Activated naive CD8-positive, alpha-beta T cell treated with anti-CD3 and anti-CD28 coated beads for 36 hours (primary cell): ENCODE measurements at regions not wholly inside any gene's neighbourhood (a gene's known extent, or its start where the extent isn't known, plus 50 kb on each side); places are given as distances from the start of the nearest gene placed in this dataset.

Experiments used
- DNase-seq: peaks from one replicate; pipeline ENCODE4 v3.0.0; 2021
- H3K27ac Mint-ChIP-seq: one replicate; pipeline ENCODE4 v1.8.0; 2022; ENCODE audit warnings: mild to moderate bottlenecking, moderate library complexity, mixed read lengths
- H3K27me3 Mint-ChIP-seq: one replicate; pipeline ENCODE4 v1.8.0; 2022; ENCODE audit warnings: mild to moderate bottlenecking, mixed read lengths
- H3K36me3 Mint-ChIP-seq: one replicate; pipeline ENCODE4 v1.8.0; 2021; ENCODE audit warnings: mild to moderate bottlenecking, mixed read lengths
- H3K4me1 Mint-ChIP-seq: one replicate; pipeline ENCODE4 v1.8.0; 2021; ENCODE audit warnings: mixed read lengths
- H3K4me3 Mint-ChIP-seq: one replicate; pipeline ENCODE4 v1.8.0; 2022; ENCODE audit warnings: mild to moderate bottlenecking, moderate library complexity, mixed read lengths
- H3K9me3 Mint-ChIP-seq: one replicate; pipeline ENCODE4 v1.8.0; 2022; ENCODE audit warnings: mixed read lengths

- Mint-ChIP-seq H3K27me3 (no peaks in the 10 kb centered on the region), H3K36me3 (no peaks in the 10 kb centered on the region), H3K27ac (no peak overlapping the region), H3K9me3 (no peaks in the 10 kb centered on the region), H3K4me1 (no peaks in the 10 kb centered on the region), H3K4me3 (no peak overlapping the region)
- DNase-seq = no peak
Measured at GRCh38 chr2:15832030-15832709, 108.2 kb upstream of the MYCN start.

GRCh38 chr2:15832849-15833680 lies 107.3 kb upstream of the MYCN start:
- Mint-ChIP-seq H3K27ac (no peak overlapping the region), H3K4me1 (no peaks in the 10 kb centered on the region), H3K36me3 (no peaks in the 10 kb centered on the region), H3K27me3 (no peaks in the 10 kb centered on the region), H3K9me3 (no peaks in the 10 kb centered on the region), H3K4me3 (no peak overlapping the region)
- DNase-seq = no peak

GRCh38 chr2:15833731-15834130 lies 106.6 kb upstream of the MYCN start:
- Mint-ChIP-seq H3K36me3 (no peaks in the 10 kb centered on the region), H3K4me3 (no peak overlapping the region), H3K27ac (no peak overlapping the region), H3K27me3 (no peaks in the 10 kb centered on the region), H3K4me1 (no peaks in the 10 kb centered on the region), H3K9me3 (no peaks in the 10 kb centered on the region)
- DNase-seq = no peak

- Mint-ChIP-seq H3K4me3 (no peak overlapping the region), H3K27ac (no peak overlapping the region), H3K27me3 (no peaks in the 10 kb centered on the region), H3K36me3 (no peaks in the 10 kb centered on the region), H3K4me1 (no peaks in the 10 kb centered on the region), H3K9me3 (no peaks in the 10 kb centered on the region)
- no peak for DNase-seq
Measured at GRCh38 chr2:15834381-15835031, 105.8 kb upstream of the MYCN start.

- DNase-seq = no peak
Measured at GRCh38 chr2:15835991-15836688, 104.2 kb upstream of the MYCN start.

GRCh38 chr2:15836689-15837610 lies 103.4 kb upstream of the MYCN start:
- H3K4me3 Mint-ChIP-seq = no peak overlapping the region
- no peak overlapping the region for H3K27ac Mint-ChIP-seq
- DNase-seq = no peak
- H3K27me3 Mint-ChIP-seq = no peaks in the 10 kb centered on the region
- H3K36me3 Mint-ChIP-seq = no peaks in the 10 kb centered on the region
- H3K4me1 Mint-ChIP-seq = no peaks in the 10 kb centered on the region
- H3K9me3 Mint-ChIP-seq = no peaks in the 10 kb centered on the region

More at GRCh38 chr2:15835991-15836688, 104.2 kb upstream of the MYCN start:
- Mint-ChIP-seq H3K27me3 (no peaks in the 10 kb centered on the region), H3K4me3 (no peak overlapping the region), H3K9me3 (no peaks in the 10 kb centered on the region), H3K27ac (no peak overlapping the region), H3K36me3 (no peaks in the 10 kb centered on the region), H3K4me1 (no peaks in the 10 kb centered on the region)

GRCh38 chr2:15838481-15839090 lies 101.8 kb upstream of the MYCN start:
- Mint-ChIP-seq H3K36me3 (no peaks in the 10 kb centered on the region), H3K27me3 (no peaks in the 10 kb centered on the region), H3K27ac (no peak overlapping the region), H3K4me3 (no peak overlapping the region), H3K4me1 (no peaks in the 10 kb centered on the region), H3K9me3 (no peaks in the 10 kb centered on the region)
- DNase-seq = no peak

GRCh38 chr2:15839426-15840124 lies 100.8 kb upstream of the MYCN start:
- no peaks in the 10 kb centered on the region for H3K27me3 Mint-ChIP-seq
- DNase-seq = no peak
- no peaks in the 10 kb centered on the region for H3K9me3 Mint-ChIP-seq
- no peak overlapping the region for H3K27ac Mint-ChIP-seq
- no peaks in the 10 kb centered on the region for H3K4me1 Mint-ChIP-seq
- no peak overlapping the region for H3K4me3 Mint-ChIP-seq
- no peaks in the 10 kb centered on the region for H3K36me3 Mint-ChIP-seq

GRCh38 chr2:15840148-15840547 lies 100.2 kb upstream of the MYCN start:
- no peak overlapping the region for H3K27ac Mint-ChIP-seq
- no peaks in the 10 kb centered on the region for H3K27me3 Mint-ChIP-seq
- no peak for DNase-seq
- H3K36me3 Mint-ChIP-seq = no peaks in the 10 kb centered on the region
- H3K4me1 Mint-ChIP-seq = no peaks in the 10 kb centered on the region
- no peak overlapping the region for H3K4me3 Mint-ChIP-seq
- no peaks in the 10 kb centered on the region for H3K9me3 Mint-ChIP-seq

- Mint-ChIP-seq H3K27me3 (no peaks in the 10 kb centered on the region), H3K4me1 (no peaks in the 10 kb centered on the region), H3K36me3 (no peaks in the 10 kb centered on the region), H3K4me3 (no peak overlapping the region), H3K9me3 (no peaks in the 10 kb centered on the region), H3K27ac (no peak overlapping the region)
- no peak for DNase-seq
Measured at GRCh38 chr2:15840969-15841368, 99.4 kb upstream of the MYCN start.

- H3K27ac Mint-ChIP-seq = no peak overlapping the region
Measured at GRCh38 chr2:15841776-15842560, 98.4 kb upstream of the MYCN start.

GRCh38 chr2:15842758-15843666 lies 97.3 kb upstream of the MYCN start:
- no peaks in the 10 kb centered on the region for H3K36me3 Mint-ChIP-seq
- no peaks in the 10 kb centered on the region for H3K4me1 Mint-ChIP-seq
- H3K9me3 Mint-ChIP-seq = no peaks in the 10 kb centered on the region
- no peak overlapping the region for H3K27ac Mint-ChIP-seq
- peaks cover 2% of the 10 kb centered on the region for H3K27me3 Mint-ChIP-seq
- no peak overlapping the region for H3K4me3 Mint-ChIP-seq
- no peak for DNase-seq

More at GRCh38 chr2:15841776-15842560, 98.4 kb upstream of the MYCN start:
- H3K36me3 Mint-ChIP-seq = no peaks in the 10 kb centered on the region
- H3K27me3 Mint-ChIP-seq = no peaks in the 10 kb centered on the region
- DNase-seq = no peak
- no peaks in the 10 kb centered on the region for H3K9me3 Mint-ChIP-seq
- H3K4me3 Mint-ChIP-seq = no peak overlapping the region
- no peaks in the 10 kb centered on the region for H3K4me1 Mint-ChIP-seq
